Stimulated activated CD4-positive, alpha-beta T cell treated with anti-CD3 and anti-CD28 coated beads, Interleukin-2, amount 100 ng/mL, for 4 hours (primary cell): ENCODE measurements at regions not wholly inside any gene's neighbourhood (a gene's known extent, or its start where the extent isn't known, plus 50 kb on each side); places are given as distances from the start of the nearest gene placed in this dataset.

Source experiments
- DNase-seq: peaks from one replicate; pipeline ENCODE4 v3.0.0-alpha.2; 2020; ENCODE audit warnings: low read depth

GRCh38 chr2:226199555-226199954, 600.1 kb downstream of the IRS1 start:
- DNase-seq, result no peak

- DNase-seq, result no peak
These were observed 600.7 kb downstream of the IRS1 start for GRCh38 chr2:226198956-226199355.

- no peak for DNase-seq
These were observed 609.0 kb downstream of the IRS1 start for GRCh38 chr2:226190479-226191252.

GRCh38 chr2:226189061-226189460, 610.6 kb downstream of the IRS1 start:
- no peak for DNase-seq

GRCh38 chr2:226187616-226188015, 612.0 kb downstream of the IRS1 start:
- no peak for DNase-seq

- no peak for DNase-seq
These were observed 612.5 kb downstream of the IRS1 start for GRCh38 chr2:226187156-226187555.

- DNase-seq, result no peak
These were observed 613.9 kb downstream of the IRS1 start for GRCh38 chr2:226185616-226186211.

GRCh38 chr2:226184940-226185615, 614.5 kb downstream of the IRS1 start:
- DNase-seq, result no peak

- DNase-seq, result no peak
These were observed 615.1 kb downstream of the IRS1 start for GRCh38 chr2:226184540-226184939.

- DNase-seq, result no peak
These were observed 616.1 kb downstream of the IRS1 start for GRCh38 chr2:226183550-226183949.

GRCh38 chr2:226183033-226183432, 616.6 kb downstream of the IRS1 start:
- DNase-seq, result no peak

- no peak for DNase-seq
These were observed 617.7 kb downstream of the IRS1 start for GRCh38 chr2:226181909-226182308.

GRCh38 chr2:226180281-226180884, 619.2 kb downstream of the IRS1 start:
- no peak for DNase-seq

GRCh38 chr2:226179010-226179409, 620.6 kb downstream of the IRS1 start:
- no peak for DNase-seq

- DNase-seq, result no peak
These were observed 623.2 kb downstream of the IRS1 start for GRCh38 chr2:226176283-226176984.

GRCh38 chr2:226174390-226174789, 625.2 kb downstream of the IRS1 start:
- no peak for DNase-seq

GRCh38 chr2:226172939-226173338, 626.7 kb downstream of the IRS1 start:
- no peak for DNase-seq

- no peak for DNase-seq
These were observed 627.3 kb downstream of the IRS1 start for GRCh38 chr2:226172309-226172708.

- DNase-seq, result no peak
These were observed 629.7 kb downstream of the IRS1 start for GRCh38 chr2:226169751-226170581.

GRCh38 chr2:226168496-226169160, 631.0 kb downstream of the IRS1 start:
- no peak for DNase-seq

- DNase-seq, result no peak
These were observed 635.1 kb downstream of the IRS1 start for GRCh38 chr2:226164512-226164911.
